H9 (cell line): ENCODE measurements at regions not wholly inside any gene's neighbourhood (a gene's known extent, or its start where the extent isn't known, plus 50 kb on each side); places are given as distances from the start of the nearest gene placed in this dataset.

Experiments
- DNase-seq: peaks from one replicate; pipeline ENCODE4 v3.0.0-alpha.2; 2017
- H2AFZ ChIP-seq: one replicate; pipeline ENCODE4 v1.6.1; 2013; ENCODE audit warnings: mild to moderate bottlenecking, low read length, control low read depth, moderate library complexity
- H2AK5ac ChIP-seq: 2 replicates; pipeline ENCODE4 v1.6.1; 2013; ENCODE audit warnings: low read length, control low read depth, mixed read lengths; ENCODE audit not compliant: insufficient read length
- H2BK120ac ChIP-seq: one replicate; pipeline ENCODE4 v1.6.1; 2013; ENCODE audit warnings: low read depth, mild to moderate bottlenecking, low read length, control low read depth, inconsistent platforms; ENCODE audit not compliant: poor library complexity, severe bottlenecking
- H2BK12ac ChIP-seq: 2 replicates; pipeline ENCODE4 v1.6.1; 2013; ENCODE audit warnings: low read length, control low read depth, mixed read lengths, low read depth; ENCODE audit not compliant: insufficient read length
- H2BK15ac ChIP-seq: 2 replicates; pipeline ENCODE4 v1.6.1; 2013; ENCODE audit warnings: low read depth, low read length, control low read depth
- H2BK20ac ChIP-seq: one replicate; pipeline ENCODE4 v1.6.1; 2013; ENCODE audit warnings: low read depth, mild to moderate bottlenecking, low read length, control low read depth, inconsistent platforms; ENCODE audit not compliant: poor library complexity, severe bottlenecking
- H2BK5ac ChIP-seq: 2 replicates; pipeline ENCODE4 v1.6.1; 2013; ENCODE audit warnings: low read length, control low read depth, mixed read lengths; ENCODE audit not compliant: insufficient read length
- H3K14ac ChIP-seq: 2 replicates; pipeline ENCODE4 v1.6.1; 2013; ENCODE audit warnings: low read length, control low read depth; ENCODE audit not compliant: insufficient read depth
- H3K18ac ChIP-seq: 2 replicates; pipeline ENCODE4 v1.6.1; 2013; ENCODE audit warnings: low read depth, mild to moderate bottlenecking, mixed read lengths, low read length, control low read depth; ENCODE audit not compliant: insufficient read length
- H3K23ac ChIP-seq: 2 replicates; pipeline ENCODE4 v1.6.1; 2013; ENCODE audit warnings: low read length, control low read depth, mixed read lengths, low read depth; ENCODE audit not compliant: insufficient read length
- H3K23me2 ChIP-seq: 2 replicates; pipeline ENCODE4 v1.6.1; 2013; ENCODE audit warnings: low read depth, mild to moderate bottlenecking, mixed read lengths, low read length, control low read depth; ENCODE audit not compliant: insufficient read length, poor library complexity, severe bottlenecking
- H3K27ac ChIP-seq: 2 replicates; pipeline ENCODE4 v1.5.1; 2013; ENCODE audit warnings: low read length, control low read depth, mixed read lengths, low read depth; ENCODE audit not compliant: insufficient read length
- H3K27me3 ChIP-seq: 2 replicates; pipeline ENCODE4 v1.6.1; 2013; ENCODE audit warnings: low read length, control low read depth, inconsistent platforms; ENCODE audit not compliant: insufficient read depth
- H3K4ac ChIP-seq: 2 replicates; pipeline ENCODE4 v1.6.1; 2013; ENCODE audit warnings: low read depth, mild to moderate bottlenecking, control low read depth, inconsistent platforms, low read length, moderate library complexity
- H3K4me1 ChIP-seq: 2 replicates; pipeline ENCODE4 v1.6.1; 2013; ENCODE audit warnings: low read length, control low read depth, inconsistent platforms; ENCODE audit not compliant: insufficient read depth
- H3K4me2 ChIP-seq: 2 replicates; pipeline ENCODE4 v1.6.1; 2013; ENCODE audit warnings: low read length, control low read depth, mixed read lengths; ENCODE audit not compliant: insufficient read length, insufficient read depth
- H3K56ac ChIP-seq: 2 replicates; pipeline ENCODE4 v1.6.1; 2013; ENCODE audit warnings: low read depth, mild to moderate bottlenecking, mixed read lengths, low read length, control low read depth; ENCODE audit not compliant: insufficient read length
- H3K79me1 ChIP-seq: 2 replicates; pipeline ENCODE4 v1.6.1; 2013; ENCODE audit warnings: low read depth, mild to moderate bottlenecking, moderate library complexity, low read length, control low read depth, inconsistent platforms; ENCODE audit not compliant: insufficient read depth, poor library complexity, severe bottlenecking
- H3K79me2 ChIP-seq: 2 replicates; pipeline ENCODE4 v1.6.1; 2013; ENCODE audit warnings: low read length, control low read depth, inconsistent platforms; ENCODE audit not compliant: insufficient read depth
- H3K9ac ChIP-seq: 2 replicates; pipeline ENCODE4 v1.6.1; 2013; ENCODE audit warnings: low read length, control low read depth, mixed read lengths; ENCODE audit not compliant: insufficient read length; ENCODE audit errors: extremely low read depth
- H3K9me3 ChIP-seq: one replicate; pipeline ENCODE4 v1.6.1; 2013; ENCODE audit warnings: low read depth, low read length, inconsistent platforms; ENCODE audit not compliant: control insufficient read depth
- H3T11ph ChIP-seq: one replicate; pipeline ENCODE4 v1.6.1; 2013; ENCODE audit warnings: mild to moderate bottlenecking, low read length, control low read depth, inconsistent platforms
- H4K20me1 ChIP-seq: one replicate; pipeline ENCODE4 v1.6.1; 2013; ENCODE audit not compliant: control insufficient read depth, insufficient read length, insufficient read depth
- H4K5ac ChIP-seq: 2 replicates; pipeline ENCODE4 v1.6.1; 2013; ENCODE audit warnings: low read depth, mild to moderate bottlenecking, mixed read lengths, low read length, control low read depth; ENCODE audit not compliant: insufficient read length
- H4K8ac ChIP-seq: replicated peaks from 2 replicates; pipeline ENCODE4 v1.6.1; 2013; ENCODE audit warnings: low read length, control low read depth, mixed read lengths, low read depth; ENCODE audit not compliant: insufficient read length
- H4K91ac ChIP-seq: 2 replicates; pipeline ENCODE4 v1.6.1; 2013; ENCODE audit warnings: low read depth, mild to moderate bottlenecking, moderate library complexity, mixed read lengths, low read length, control low read depth; ENCODE audit not compliant: insufficient read length
- H3K27ac Mint-ChIP-seq, 3 experiments: 2 replicates in 2 of 3; 3 replicates in 1 of 3; pipeline ENCODE4 v1.8.0; 2020 to 2021; ENCODE audit warnings: mixed read lengths in 3 of 3, mild to moderate bottlenecking in 1 of 3, moderate library complexity in 1 of 3
- H3K27me3 Mint-ChIP-seq: 2 replicates; pipeline ENCODE4 v1.8.0; 2021; ENCODE audit warnings: low read depth, mild to moderate bottlenecking, moderate library complexity, mixed read lengths
- H3K36me3 Mint-ChIP-seq, 3 experiments: 2 replicates in 2 of 3; 3 replicates in 1 of 3; pipeline ENCODE4 v1.8.0; 2020 to 2021; ENCODE audit warnings: low read depth in 3 of 3, mixed read lengths in 3 of 3; ENCODE audit not compliant: insufficient read depth in 1 of 3
- H3K4me1 Mint-ChIP-seq, 2 experiments: 2 replicates each; pipeline ENCODE4 v1.8.0; 2020; ENCODE audit warnings: mixed read lengths in 2 of 2
- H3K4me3 Mint-ChIP-seq, 2 experiments: 2 replicates in 1 of 2; 3 replicates in 1 of 2; pipeline ENCODE4 v1.8.0; 2020 to 2021; ENCODE audit warnings: mild to moderate bottlenecking in 2 of 2, mixed read lengths in 2 of 2, moderate library complexity in 1 of 2
- H3K9me3 Mint-ChIP-seq, 2 experiments: 2 replicates in 1 of 2; 3 replicates in 1 of 2; pipeline ENCODE4 v1.8.0; 2020; ENCODE audit warnings: mild to moderate bottlenecking in 2 of 2, mixed read lengths in 2 of 2, moderate library complexity in 1 of 2
- CTCF ChIP-seq: fragments of 200-600 bp; sonication (generic); conservative IDR thresholded peaks from 3 replicates; pipeline ENCODE4 v1.8.0; 2021; ENCODE audit warnings: antibody characterized with exemption, mild to moderate bottlenecking
- WGBS: extraction: QIAGEN DNeasy Blood & Tissue Kit; methylation state at CpG from one replicate; pipeline ENCODE4 v1.1.7; 2013; ENCODE audit warnings: missing lambda C conversion rate, low lambda C conversion rate, mixed read lengths; ENCODE audit not compliant: insufficient read length; ENCODE audit errors: extremely low coverage; 5-methylcytosine and 5-hydroxymethylcytosine counted together

DNA sequence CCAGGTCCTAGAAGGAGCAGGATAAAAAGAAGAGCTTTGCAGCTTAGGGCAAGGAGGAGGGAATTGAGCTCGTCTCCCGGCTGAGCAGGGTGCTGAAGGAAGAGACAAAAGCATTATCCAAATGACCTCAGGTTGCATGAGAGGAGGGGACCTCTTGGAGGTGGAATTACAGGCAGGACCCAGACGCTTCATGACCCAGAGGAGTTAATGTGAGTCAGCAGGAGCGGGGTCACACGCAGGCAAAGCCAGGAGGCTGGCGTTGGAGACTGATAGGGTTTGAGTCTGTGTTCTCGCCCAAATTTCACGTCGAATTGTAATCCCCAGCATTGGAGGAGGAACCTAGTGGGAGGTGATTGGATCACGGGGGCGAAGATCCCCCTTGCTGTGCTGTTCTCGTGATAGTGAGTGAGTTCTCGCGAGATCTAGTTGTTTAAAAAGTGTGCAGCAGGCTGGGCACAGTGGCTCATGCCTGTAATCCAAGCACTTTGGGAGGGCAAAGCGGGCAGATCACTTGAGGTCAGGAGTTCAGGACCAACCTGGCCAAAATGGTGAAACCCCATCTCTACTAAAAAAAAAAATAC, 63.7 kb upstream of the AUTS2 start:
- peak overlapping the region in 2 of 3 experiments; percentile 84 to 88; a peak in 5 of 7 replicates for H3K27ac Mint-ChIP-seq

More for the DNA sequence above, 63.7 kb upstream of the AUTS2 start:
- Histone ChIP-seq H3K4ac (no peak overlapping the region), H2AK5ac (no peak overlapping the region), H3K79me1 (no peaks in the 10 kb centered on the region), H2BK120ac (no peak overlapping the region), H3K23ac (no peak overlapping the region), H3K9me3 (no peaks in the 10 kb centered on the region), H2BK5ac (no peak overlapping the region), H4K20me1 (no peaks in the 10 kb centered on the region), H2AFZ (peak overlapping the region; percentile 34), H3K56ac (no peak overlapping the region), H4K8ac (no peak overlapping the region), H3K4me2 (no peak overlapping the region), H3K27ac (no peak overlapping the region), H3K9ac (no peak overlapping the region), H3K23me2 (no peaks in the 10 kb centered on the region), H4K91ac (no peak overlapping the region), H3K14ac (no peak overlapping the region; the same call in 1 of the 2 replicates), H3K4me1 (peaks cover 2% of the 10 kb centered on the region; the same call in 1 of the 2 replicates), H3K27me3 (no peaks in the 10 kb centered on the region), H4K5ac (no peak overlapping the region), H2BK15ac (no peak overlapping the region), H3K18ac (no peak overlapping the region), H3T11ph (no peak overlapping the region), H2BK12ac (no peak overlapping the region), H3K79me2 (no peaks in the 10 kb centered on the region), H2BK20ac (no peak overlapping the region)
- Mint-ChIP-seq H3K4me1 (peaks cover 30 to 38% of the 10 kb centered on the region in 2 experiments), H3K9me3 (no peaks in the 10 kb centered on the region; a peak in 1 of 5 replicates), H3K36me3 (no peaks in the 10 kb centered on the region), H3K27me3 (peaks cover 24% of the 10 kb centered on the region), H3K4me3 (peak overlapping the region; percentile 9 to 30; a peak in 3 of 5 replicates)
- DNase-seq = peak; percentile 54
- WGBS = no CpG with 5 or more reads among the region's 15 CpGs
- no peak for TF ChIP-seq CTCF
